HG03558 (cell line): ENCODE measurements at regions not wholly inside any gene's neighbourhood (a gene's known extent, or its start where the extent isn't known, plus 50 kb on each side); places are given as distances from the start of the nearest gene placed in this dataset.

Source experiments
- ATAC-seq: cut with Tn5 transposase; IDR thresholded peaks from one replicate; pipeline ENCODE4 v1.9.1; 2021; ENCODE audit warnings: moderate number of reproducible peaks; ENCODE audit not compliant: unreplicated experiment; ENCODE audit errors: extremely low read depth

DNA sequence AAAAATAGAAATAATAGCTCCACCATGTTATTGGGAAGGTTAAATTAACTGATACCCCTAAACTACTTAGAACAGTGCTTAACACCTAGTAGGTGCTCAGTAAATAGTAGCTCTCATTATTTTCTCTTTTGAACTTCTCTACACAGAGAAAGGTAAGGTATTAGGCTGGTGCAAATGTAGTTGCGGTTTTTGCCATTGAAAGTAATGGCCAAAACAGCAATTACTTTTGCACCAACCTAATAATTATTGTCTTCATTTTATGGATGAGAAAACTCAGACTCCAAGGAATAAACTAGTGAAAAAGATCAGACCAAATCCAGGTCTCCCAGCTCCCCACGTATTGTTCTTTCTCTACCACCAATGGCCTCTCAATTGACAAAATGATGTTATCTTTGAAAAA, 157.2 kb upstream of the TMPO start:
- ATAC-seq = no peak

GRCh38 chr12:98359856-98360255, 155.5 kb upstream of the TMPO start:
- no peak for ATAC-seq

- ATAC-seq = no peak
Observed at GRCh38 chr12:98360401-98360800, 155.0 kb upstream of the TMPO start.

DNA sequence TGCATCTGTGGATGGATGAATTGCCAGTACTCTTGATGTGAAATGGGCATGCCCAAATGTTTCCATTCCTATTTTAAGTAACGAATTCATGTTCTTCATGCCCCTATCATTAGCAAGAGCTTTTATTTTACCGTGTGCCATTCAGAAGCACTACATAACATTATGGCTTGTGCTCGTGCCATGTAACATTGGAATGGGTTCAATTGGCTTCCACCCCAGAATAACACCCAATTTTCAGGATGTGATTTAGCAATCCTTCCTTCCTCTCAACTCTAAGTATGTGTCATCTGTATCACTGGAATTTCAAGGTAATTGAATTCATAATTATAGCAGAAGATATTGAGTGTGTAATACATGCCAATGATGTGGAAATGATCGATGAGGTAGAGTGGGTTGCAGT, 145.8 kb upstream of the TMPO start:
- ATAC-seq = no peak

- no peak for ATAC-seq
Observed at GRCh38 chr12:98370976-98371375, 144.4 kb upstream of the TMPO start.

GRCh38 chr12:98371419-98371818, 144.0 kb upstream of the TMPO start:
- ATAC-seq = no peak

GRCh38 chr12:98372340-98373024, 142.9 kb upstream of the TMPO start:
- no peak for ATAC-seq

- ATAC-seq = no peak
Observed at GRCh38 chr12:98373025-98373554, 142.3 kb upstream of the TMPO start.

- no peak for ATAC-seq
Observed at GRCh38 chr12:98374007-98374406, 141.4 kb upstream of the TMPO start.

DNA sequence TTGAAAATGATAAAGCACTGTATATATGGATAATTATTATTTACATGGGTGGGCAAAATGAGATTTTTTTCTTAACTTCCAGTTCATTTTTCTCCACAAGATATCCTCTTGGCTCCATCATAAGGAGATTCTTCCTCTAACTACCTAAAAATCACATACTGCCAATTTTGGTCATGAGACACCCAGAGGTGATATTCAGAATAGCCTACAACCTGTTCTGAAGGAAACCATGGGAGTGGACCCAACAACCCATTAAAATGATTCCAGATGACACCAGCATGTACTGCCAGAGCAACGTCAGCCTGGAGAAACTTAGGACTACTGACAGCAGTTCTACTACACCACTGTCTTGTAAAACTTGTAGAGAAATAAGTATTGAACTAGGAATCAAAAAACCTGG, 136.3 kb upstream of the TMPO start:
- no peak for ATAC-seq

DNA sequence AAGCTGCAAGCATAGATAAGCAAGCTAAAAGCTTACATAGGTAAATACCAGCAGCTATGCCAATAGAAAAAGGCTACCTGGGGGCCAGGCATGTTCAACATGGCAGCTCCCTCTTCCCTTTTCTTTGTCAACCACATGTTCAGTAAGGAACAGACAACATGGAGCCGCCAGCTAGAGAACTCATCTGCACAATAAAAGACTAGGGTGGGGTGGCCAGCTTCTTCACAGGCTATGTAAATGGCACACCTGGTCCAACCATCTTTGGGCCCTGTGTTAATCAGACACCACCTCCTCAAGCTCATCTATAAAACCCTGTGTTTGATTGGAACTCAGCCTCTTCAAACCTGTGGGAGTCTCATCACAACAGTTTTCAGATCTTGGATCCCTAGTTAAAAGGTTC, 129.7 kb upstream of the TMPO start:
- no peak for ATAC-seq

GRCh38 chr12:98387444-98387843, 127.9 kb upstream of the TMPO start:
- ATAC-seq = no peak

GRCh38 chr12:98388126-98388525, 127.3 kb upstream of the TMPO start:
- no peak for ATAC-seq

GRCh38 chr12:98389593-98389992, 125.8 kb upstream of the TMPO start:
- no peak for ATAC-seq

- ATAC-seq = peak; percentile 74
Observed at GRCh38 chr12:98397323-98398105, 117.9 kb upstream of the TMPO start.

DNA sequence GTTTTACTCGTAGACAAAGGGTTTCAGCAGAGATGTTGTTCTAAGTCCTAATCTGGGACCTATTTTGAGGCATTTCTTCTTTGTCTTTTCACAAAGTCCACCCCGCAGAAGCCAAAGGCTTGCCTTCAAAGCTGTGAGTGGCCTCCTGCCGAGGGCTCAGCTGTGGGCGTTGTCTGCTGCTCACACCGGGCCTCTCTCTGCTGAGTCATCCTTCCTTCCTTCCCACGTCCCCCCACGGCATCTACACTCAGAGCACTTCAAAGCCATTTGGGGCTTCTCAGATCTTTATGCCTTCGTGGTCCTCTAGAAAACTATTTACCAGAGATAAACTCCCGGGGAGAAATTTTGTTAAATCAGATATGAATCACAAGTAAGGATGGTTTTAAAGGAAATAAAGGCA, 115.9 kb upstream of the TMPO start:
- ATAC-seq = no peak

DNA sequence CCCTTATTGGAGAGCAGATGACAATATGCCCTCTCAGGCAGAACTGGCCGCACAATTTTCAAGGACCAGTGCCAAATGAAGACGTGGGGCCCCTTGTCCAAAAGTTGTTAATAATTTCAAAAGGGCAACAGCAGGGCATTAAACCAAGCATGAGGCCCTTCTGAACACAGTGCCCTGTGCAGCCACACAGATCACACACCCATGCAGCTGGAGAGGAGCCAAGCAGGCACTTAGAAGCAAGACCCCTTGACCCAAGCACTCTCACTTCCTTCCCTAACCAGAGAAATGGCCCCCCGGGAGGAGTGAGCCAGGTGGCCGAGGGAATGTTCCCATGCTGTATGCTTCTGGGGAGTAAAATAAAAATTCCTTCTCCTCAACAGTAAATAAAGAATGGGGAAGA, 114.0 kb upstream of the TMPO start:
- ATAC-seq = no peak

DNA sequence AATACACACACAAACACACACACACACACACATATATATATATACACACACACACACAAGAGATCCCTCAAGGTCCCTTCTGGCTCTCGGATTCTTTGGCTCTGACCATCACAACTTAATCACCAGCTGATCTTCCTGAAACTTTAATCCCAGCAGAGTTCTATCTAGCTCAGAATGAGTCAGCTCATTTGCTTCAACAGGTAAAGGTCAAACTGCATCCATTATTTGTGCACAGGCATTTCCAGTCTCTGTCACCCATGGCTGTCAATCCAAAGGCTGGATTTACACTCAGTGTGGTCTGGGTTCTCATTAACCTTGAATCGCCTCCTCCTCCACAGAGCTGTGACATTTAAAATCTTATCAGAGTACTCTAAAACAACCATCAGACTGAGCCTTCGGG, 113.3 kb upstream of the TMPO start:
- ATAC-seq = no peak

DNA sequence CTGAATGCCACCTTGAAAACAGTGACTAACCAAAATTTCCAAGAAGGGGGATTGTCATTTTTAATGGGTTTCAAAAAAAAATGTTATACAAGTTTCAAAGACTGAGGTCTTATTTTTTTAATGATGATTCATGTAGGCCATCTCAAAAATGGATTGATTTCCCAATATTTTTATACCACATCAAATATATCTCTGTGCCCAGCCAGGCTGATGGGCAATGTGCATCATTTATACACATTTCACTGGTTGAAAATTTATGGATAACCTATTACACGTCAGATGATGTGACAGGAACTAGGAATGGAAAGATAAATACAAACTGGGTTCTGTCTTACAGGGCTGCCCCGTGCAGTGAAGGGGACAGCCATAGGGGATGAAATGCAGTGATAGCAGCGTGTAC, 112.7 kb upstream of the TMPO start:
- no peak for ATAC-seq

GRCh38 chr12:98403385-98403784, 112.0 kb upstream of the TMPO start:
- no peak for ATAC-seq

- no peak for ATAC-seq
Observed at GRCh38 chr12:98403936-98404335, 111.5 kb upstream of the TMPO start.
